ENCODE measurements at regions not wholly inside any gene's neighbourhood (a gene's known extent, or its start where the extent isn't known, plus 50 kb on each side); places are given as distances from the start of the nearest gene placed in this dataset.
"Not testable (repeated sequence)": the region's sequence is repeated elsewhere in the genome, so short reads cannot be mapped to it uniquely, and the experiment has no call there.

DNA sequence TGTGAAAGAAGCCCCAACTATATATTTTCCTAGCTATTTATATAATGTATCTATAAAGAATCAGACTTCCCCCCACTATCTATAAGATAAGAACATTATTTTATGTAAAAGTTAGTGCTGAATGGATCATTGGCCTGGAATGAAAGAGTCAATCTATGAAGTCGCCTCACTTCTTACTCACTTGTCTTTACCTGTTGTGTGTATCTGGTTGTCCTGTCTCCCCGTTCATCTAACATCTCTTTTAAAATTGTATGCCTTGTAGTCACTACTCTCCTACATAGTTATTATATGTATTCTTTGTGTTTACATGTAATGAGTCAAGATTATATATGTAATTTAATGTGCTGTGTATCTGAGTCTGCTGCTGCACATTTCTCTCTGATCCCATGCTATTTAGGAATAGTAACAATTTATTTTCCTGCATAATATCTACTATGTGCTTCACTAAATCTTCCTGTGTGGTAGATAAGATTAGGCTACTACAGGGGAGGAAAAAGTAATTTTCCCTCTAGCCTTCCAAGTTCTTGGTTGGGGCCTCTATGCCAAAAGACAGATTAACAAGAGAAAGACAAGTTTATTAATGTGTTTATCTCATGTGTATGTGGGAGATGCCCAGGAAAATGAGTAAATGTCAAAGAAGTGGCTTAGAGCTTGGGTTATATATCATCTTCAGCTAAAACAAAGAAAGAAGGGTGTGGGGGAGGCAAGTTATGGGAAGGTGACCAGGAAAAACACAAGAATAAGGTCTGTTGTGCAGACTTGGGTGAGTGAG, 77.6 kb upstream of the FRMPD4 start:
- TF ChIP-seq, protein P1, sequence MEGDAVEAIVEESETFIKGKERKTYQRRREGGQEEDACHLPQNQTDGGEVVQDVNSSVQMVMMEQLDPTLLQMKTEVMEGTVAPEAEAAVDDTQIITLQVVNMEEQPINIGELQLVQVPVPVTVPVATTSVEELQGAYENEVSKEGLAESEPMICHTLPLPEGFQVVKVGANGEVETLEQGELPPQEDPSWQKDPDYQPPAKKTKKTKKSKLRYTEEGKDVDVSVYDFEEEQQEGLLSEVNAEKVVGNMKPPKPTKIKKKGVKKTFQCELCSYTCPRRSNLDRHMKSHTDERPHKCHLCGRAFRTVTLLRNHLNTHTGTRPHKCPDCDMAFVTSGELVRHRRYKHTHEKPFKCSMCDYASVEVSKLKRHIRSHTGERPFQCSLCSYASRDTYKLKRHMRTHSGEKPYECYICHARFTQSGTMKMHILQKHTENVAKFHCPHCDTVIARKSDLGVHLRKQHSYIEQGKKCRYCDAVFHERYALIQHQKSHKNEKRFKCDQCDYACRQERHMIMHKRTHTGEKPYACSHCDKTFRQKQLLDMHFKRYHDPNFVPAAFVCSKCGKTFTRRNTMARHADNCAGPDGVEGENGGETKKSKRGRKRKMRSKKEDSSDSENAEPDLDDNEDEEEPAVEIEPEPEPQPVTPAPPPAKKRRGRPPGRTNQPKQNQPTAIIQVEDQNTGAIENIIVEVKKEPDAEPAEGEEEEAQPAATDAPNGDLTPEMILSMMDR (IDR thresholded peaks at IDR 0.05) = no peak
- Mint-ChIP-seq H3K9me3 (peaks cover 25% of the 10 kb centered on the region), H3K4me3 (no peak overlapping the region), H3K36me3 (ENCODE audit: low read depth) (no peaks in the 10 kb centered on the region), H3K27ac (no peak overlapping the region), H3K4me1 (no peaks in the 10 kb centered on the region), H3K27me3 (ENCODE audit: low read depth, poor library complexity) (peaks cover 10% of the 10 kb centered on the region)
- DNase-seq = no peak

DNA sequence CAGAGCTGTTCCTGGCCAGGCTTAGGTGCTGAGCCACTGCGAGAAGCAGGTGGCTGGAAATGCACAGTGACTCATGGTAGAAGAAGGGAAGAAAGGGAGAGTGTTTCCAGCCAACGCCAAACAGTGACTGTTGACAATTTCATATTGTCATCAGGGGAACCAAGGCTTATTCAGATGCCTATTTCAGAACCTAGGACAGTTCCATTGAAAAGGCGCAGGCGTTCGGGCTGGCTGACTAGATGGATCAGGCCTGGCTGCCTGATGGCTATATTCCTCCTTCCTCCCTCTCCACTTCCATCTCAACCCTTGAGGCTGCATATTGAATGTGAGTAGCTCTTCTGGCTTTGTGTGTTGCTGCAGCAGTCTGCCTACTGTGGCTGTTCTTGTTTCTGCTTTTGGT, 73.0 kb upstream of the FRMPD4 start:
- H3K27me3 Mint-ChIP-seq (ENCODE audit: low read depth, poor library complexity) = peaks cover 10% of the 10 kb centered on the region
- no peaks in the 10 kb centered on the region for H3K4me1 Mint-ChIP-seq
- DNase-seq = peak; percentile 35

DNA sequence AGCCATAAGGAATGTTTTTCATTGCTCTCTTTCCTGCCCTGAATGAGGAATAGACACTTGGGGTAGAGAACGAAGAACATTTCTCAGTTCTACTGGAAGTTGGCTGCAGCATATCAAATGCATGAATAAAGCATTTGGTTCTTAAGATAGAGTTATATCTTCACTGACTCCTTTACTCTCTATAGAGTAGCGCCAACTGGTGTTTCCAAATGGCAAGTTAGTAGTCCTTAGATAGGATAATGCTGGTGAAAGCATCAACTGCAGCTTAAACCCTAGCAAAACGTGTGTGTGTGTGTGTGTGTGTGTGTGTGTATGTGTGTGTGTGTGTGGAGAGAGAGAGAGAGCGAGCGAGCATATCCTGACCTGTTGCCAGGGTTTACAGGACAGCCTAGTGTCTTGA, 62.2 kb upstream of the FRMPD4 start:
- Mint-ChIP-seq H3K27ac (no peak overlapping the region), H3K9me3 (peaks cover 8% of the 10 kb centered on the region), H3K36me3 (ENCODE audit: low read depth) (no peaks in the 10 kb centered on the region), H3K4me3 (no peak overlapping the region), H3K4me1 (no peaks in the 10 kb centered on the region), H3K27me3 (ENCODE audit: low read depth, poor library complexity) (peaks cover 16% of the 10 kb centered on the region)
- TF ChIP-seq, protein P1 (IDR thresholded peaks at IDR 0.05) = no peak
- no peak for DNase-seq

More for the DNA sequence above, 73.0 kb upstream of the FRMPD4 start:
- H3K4me3 Mint-ChIP-seq = no peak overlapping the region
- H3K9me3 Mint-ChIP-seq = peaks cover 23% of the 10 kb centered on the region
- no peaks in the 10 kb centered on the region for H3K36me3 Mint-ChIP-seq (ENCODE audit: low read depth)
- TF ChIP-seq, protein P1 (IDR thresholded peaks at IDR 0.05) = no peak
- H3K27ac Mint-ChIP-seq = no peak overlapping the region

DNA sequence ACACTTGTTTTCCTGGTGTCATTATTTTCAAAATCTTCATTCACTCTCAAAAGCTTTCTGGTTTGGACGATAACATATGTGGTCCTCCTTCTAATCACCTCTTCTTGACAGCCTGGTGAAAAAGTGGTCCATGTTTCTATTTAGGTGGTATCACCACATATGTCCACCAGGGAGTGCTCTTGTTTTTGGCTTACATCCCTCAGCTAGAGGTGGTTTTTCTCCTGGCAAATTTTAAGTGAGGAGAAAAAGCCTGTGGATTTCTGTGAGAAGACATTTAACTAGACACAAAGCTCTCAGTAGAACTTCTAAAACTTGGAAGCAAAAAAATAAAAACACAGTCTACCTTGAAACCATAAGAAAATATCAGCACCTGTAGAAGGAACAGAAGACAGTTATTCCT, 58.0 kb upstream of the FRMPD4 start:
- Mint-ChIP-seq H3K27ac (no peak overlapping the region), H3K4me3 (no peak overlapping the region), H3K9me3 (peaks cover 31% of the 10 kb centered on the region), H3K4me1 (no peaks in the 10 kb centered on the region), H3K27me3 (ENCODE audit: low read depth, poor library complexity) (peaks cover 10% of the 10 kb centered on the region), H3K36me3 (ENCODE audit: low read depth) (no peaks in the 10 kb centered on the region)
- peak; percentile 3 for DNase-seq
- TF ChIP-seq, protein P1 (IDR thresholded peaks at IDR 0.05) = peak; percentile 53

DNA sequence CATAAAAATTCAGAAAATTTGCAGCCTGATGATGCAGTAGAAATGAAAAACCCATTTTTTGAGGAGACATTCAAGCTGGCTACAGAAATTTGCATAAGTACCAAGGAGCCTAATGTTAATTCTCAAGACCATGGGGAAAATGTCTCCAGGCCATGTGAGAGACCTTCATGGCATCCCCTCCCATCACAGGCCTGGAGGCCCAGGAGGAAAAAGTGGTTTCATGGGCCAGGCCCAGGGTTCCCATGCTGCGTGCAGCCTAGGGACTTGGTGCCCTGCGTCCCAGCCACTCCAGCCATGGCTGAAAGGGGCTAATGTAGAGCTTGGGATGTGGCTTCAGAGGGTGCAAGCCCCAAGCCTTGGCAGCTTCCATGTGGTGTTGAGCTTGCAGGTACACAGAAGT, 55.3 kb upstream of the FRMPD4 start:
- DNase-seq; H3K36me3 Mint-ChIP-seq (ENCODE audit: low read depth); H3K4me3 Mint-ChIP-seq; H3K4me1 Mint-ChIP-seq; H3K27me3 Mint-ChIP-seq (ENCODE audit: low read depth, poor library complexity); H3K27ac Mint-ChIP-seq: not testable (repeated sequence)
- H3K9me3 Mint-ChIP-seq = peaks cover 34% of the 10 kb centered on the region

Data from nephron progenitor cell (in vitro differentiated cells).